Loucy (cell line): ENCODE measurements at regions not wholly inside any gene's neighbourhood (a gene's known extent, or its start where the extent isn't known, plus 50 kb on each side); places are given as distances from the start of the nearest gene placed in this dataset.

Experiments
- EZH2phosphoT487 ChIP-seq: fragments of 200-600 bp; IDR thresholded peaks from 2 replicates; pipeline ENCODE4 v1.6.1; 2018; ENCODE audit warnings: antibody characterized with exemption, mild to moderate bottlenecking, moderate library complexity, borderline replicate concordance
- TF ChIP-seq, protein P1 (sequence below): fragments of 200-600 bp; sonication (generic); conservative IDR thresholded peaks from 2 replicates; pipeline ENCODE4 v1.5.1; 2014; ENCODE audit warnings: mild to moderate bottlenecking, antibody characterized with exemption, low read length

DNA sequence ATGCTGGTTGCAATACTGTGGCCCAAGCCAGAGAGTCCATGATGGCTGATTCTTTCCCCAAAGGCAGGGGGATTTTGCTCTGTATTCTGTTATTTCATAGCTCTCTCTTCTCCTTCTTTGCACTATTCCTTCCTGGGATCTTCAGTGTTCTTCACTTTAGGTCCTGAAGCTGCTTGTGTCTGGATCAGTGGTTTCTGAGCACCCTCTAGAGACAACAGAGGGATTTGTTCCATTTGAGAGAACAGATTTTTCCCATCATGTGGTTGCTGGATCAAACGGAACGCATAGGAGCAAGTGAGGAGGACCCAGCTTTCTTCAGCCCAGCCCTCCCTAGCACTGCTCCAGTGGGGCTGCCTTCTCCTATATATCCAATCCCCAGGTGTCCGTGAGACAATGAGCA, 68.7 kb upstream of the SYN3 start:
- TF ChIP-seq, protein P1, sequence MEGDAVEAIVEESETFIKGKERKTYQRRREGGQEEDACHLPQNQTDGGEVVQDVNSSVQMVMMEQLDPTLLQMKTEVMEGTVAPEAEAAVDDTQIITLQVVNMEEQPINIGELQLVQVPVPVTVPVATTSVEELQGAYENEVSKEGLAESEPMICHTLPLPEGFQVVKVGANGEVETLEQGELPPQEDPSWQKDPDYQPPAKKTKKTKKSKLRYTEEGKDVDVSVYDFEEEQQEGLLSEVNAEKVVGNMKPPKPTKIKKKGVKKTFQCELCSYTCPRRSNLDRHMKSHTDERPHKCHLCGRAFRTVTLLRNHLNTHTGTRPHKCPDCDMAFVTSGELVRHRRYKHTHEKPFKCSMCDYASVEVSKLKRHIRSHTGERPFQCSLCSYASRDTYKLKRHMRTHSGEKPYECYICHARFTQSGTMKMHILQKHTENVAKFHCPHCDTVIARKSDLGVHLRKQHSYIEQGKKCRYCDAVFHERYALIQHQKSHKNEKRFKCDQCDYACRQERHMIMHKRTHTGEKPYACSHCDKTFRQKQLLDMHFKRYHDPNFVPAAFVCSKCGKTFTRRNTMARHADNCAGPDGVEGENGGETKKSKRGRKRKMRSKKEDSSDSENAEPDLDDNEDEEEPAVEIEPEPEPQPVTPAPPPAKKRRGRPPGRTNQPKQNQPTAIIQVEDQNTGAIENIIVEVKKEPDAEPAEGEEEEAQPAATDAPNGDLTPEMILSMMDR: no peak
- TF ChIP-seq EZH2phosphoT487: no peak
